PC-9 (cell line): ENCODE measurements at regions not wholly inside any gene's neighbourhood (a gene's known extent, or its start where the extent isn't known, plus 50 kb on each side); places are given as distances from the start of the nearest gene placed in this dataset.
"Not testable (repeated sequence)": the region's sequence is repeated elsewhere in the genome, so short reads cannot be mapped to it uniquely, and the experiment has no call there.

Experiments used
- BruUV-seq: library from RNA; stranded (reverse); fragments of 400-500 nt; replicated peaks from 2 replicates; lab custom pipeline; 2021; lab: Mats Ljungman, UMichigan
- CTCF ChIA-PET: fragments of 300-600 bp; sonication (Branson Sonifier 250); formaldehyde crosslinking; loops from one replicate; lab custom pipeline; 2022; ENCODE audit warnings: antibody characterized with exemption; lab: Charles Lee
- POLR2A ChIA-PET: fragments of 300-600 bp; sonication (Branson Sonifier 250); formaldehyde crosslinking; loops from one replicate; lab custom pipeline; 2022; ENCODE audit warnings: antibody characterized with exemption; ENCODE audit not compliant: unreplicated experiment; lab: Charles Lee
- DNase-seq, 2 experiments: peaks; one replicate each; pipeline versions ENCODE4 v3.0.0 to v3.0.0-alpha.2; 2015 to 2022; ENCODE audit warnings: mixed read lengths in 1 of 2
- H2AFZ ChIP-seq: fragments of 200-600 bp; sonication (generic); 2 replicates; pipeline ENCODE4 v1.8.1; 2017; ENCODE audit warnings: antibody characterized with exemption
- H3F3A ChIP-seq: fragments of 200-600 bp; sonication (generic); 2 replicates; pipeline ENCODE4 v1.8.1; 2017; ENCODE audit warnings: antibody characterized with exemption, mild to moderate bottlenecking, low read depth; ENCODE audit not compliant: insufficient read depth
- H3K27ac ChIP-seq: fragments of 200-600 bp; sonication (generic); 2 replicates; pipeline ENCODE4 v1.6.1; 2016; ENCODE audit warnings: mixed run types
- H3K27me3 ChIP-seq: fragments of 200-600 bp; sonication (generic); 2 replicates; pipeline ENCODE4 v1.6.1; 2016; ENCODE audit warnings: low read depth, mixed run types; ENCODE audit not compliant: insufficient read depth
- H3K36me3 ChIP-seq: fragments of 200-600 bp; sonication (generic); 2 replicates; pipeline ENCODE4 v1.6.1; 2016; ENCODE audit warnings: low read depth, mixed run types
- H3K4me1 ChIP-seq: fragments of 200-600 bp; sonication (generic); replicated peaks from 2 replicates; pipeline ENCODE4 v1.6.1; 2016; ENCODE audit warnings: mixed run types; ENCODE audit not compliant: insufficient read depth
- H3K4me2 ChIP-seq: fragments of 200-600 bp; sonication (generic); 2 replicates; pipeline ENCODE4 v1.6.1; 2017; ENCODE audit warnings: mixed run types
- H3K4me3 ChIP-seq: fragments of 200-600 bp; sonication (generic); 2 replicates; pipeline ENCODE4 v1.6.1; 2016; ENCODE audit warnings: mixed run types
- H3K79me2 ChIP-seq: fragments of 200-600 bp; sonication (generic); 2 replicates; pipeline ENCODE4 v1.6.1; 2017; ENCODE audit warnings: low read depth, mixed run types
- H3K9me2 ChIP-seq: fragments of 200-600 bp; sonication (generic); 2 replicates; pipeline ENCODE4 v1.8.1; 2017; ENCODE audit warnings: mild to moderate bottlenecking; ENCODE audit not compliant: insufficient read depth
- H3K9me3 ChIP-seq: fragments of 200-600 bp; sonication (generic); 2 replicates; pipeline ENCODE4 v1.8.1; 2016; ENCODE audit warnings: low read depth; ENCODE audit not compliant: insufficient read depth
- H4K20me1 ChIP-seq: fragments of 200-600 bp; sonication (generic); 2 replicates; pipeline ENCODE4 v1.8.1; 2017; ENCODE audit not compliant: insufficient read depth
- EZH2 ChIP-seq: fragments of 200-600 bp; sonication (generic); IDR thresholded peaks from 2 replicates; pipeline ENCODE4 v1.8.0; 2017; ENCODE audit warnings: antibody characterized with exemption, low read depth
- intact Hi-C: fragments of 100-400 bp; cut with micrococcal nuclease; formaldehyde crosslinking; loops from one replicate; pipeline ENCODE4 v1.10.0; 2022; ENCODE audit not compliant: unreplicated experiment
- TF ChIP-seq, protein P1 (sequence below): fragments of 200-600 bp; sonication (generic); conservative IDR thresholded peaks from 2 replicates; pipeline ENCODE4 v1.6.1; 2017; ENCODE audit warnings: mixed run types, antibody characterized with exemption, mild to moderate bottlenecking, moderate library complexity

DNA sequence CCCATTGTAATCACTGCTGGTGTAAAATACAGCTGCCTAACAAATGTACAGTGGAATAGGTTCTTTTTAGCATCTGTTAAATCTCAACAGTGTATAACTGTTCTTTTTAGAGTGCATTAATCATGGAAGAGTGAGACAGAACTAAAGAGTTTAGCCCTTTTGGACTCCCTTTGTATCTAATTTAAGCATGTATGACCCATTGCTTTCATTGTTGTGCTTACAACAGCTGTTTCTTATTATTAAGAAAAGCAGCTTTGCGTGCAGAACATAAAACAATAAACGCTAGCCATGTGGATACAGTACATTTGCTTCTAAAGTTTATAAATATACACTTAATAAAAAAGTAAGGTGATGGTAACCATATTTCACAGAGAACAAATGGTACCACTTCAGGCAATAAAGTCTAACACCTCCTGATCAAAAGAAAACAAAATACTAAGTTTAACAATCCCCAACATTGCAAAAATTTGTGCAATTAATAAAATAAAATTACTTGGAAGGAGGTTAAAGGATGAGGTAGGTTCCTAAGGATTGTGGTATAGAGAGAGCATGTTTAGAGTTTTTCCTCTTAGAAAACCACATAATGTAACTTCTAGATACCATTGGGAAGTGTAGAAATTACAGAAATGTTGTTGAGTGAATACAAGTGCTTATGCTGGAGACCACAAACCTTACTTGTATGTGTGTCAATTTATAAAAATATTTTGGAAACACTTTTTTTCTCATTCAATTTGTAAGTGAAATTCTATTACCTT lies 448.7 kb downstream of the SLC6A15 start:
- Histone ChIP-seq H3K4me2 (no peak overlapping the region), H3K4me3 (no peak overlapping the region), H3F3A (no peaks in the 10 kb centered on the region), H3K9me3 (no peaks in the 10 kb centered on the region), H3K27ac (no peak overlapping the region), H3K4me1 (no peaks in the 10 kb centered on the region), H4K20me1 (no peaks in the 10 kb centered on the region), H2AFZ (no peak overlapping the region), H3K36me3 (no peaks in the 10 kb centered on the region), H3K9me2 (no peaks in the 10 kb centered on the region), H3K79me2 (no peaks in the 10 kb centered on the region), H3K27me3 (no peaks in the 10 kb centered on the region)
- no peak for DNase-seq
- BruUV-seq = no TSS peak
- ChIA-PET CTCF (no interaction called here), POLR2A (no interaction called here)
- TF ChIP-seq, protein P1, sequence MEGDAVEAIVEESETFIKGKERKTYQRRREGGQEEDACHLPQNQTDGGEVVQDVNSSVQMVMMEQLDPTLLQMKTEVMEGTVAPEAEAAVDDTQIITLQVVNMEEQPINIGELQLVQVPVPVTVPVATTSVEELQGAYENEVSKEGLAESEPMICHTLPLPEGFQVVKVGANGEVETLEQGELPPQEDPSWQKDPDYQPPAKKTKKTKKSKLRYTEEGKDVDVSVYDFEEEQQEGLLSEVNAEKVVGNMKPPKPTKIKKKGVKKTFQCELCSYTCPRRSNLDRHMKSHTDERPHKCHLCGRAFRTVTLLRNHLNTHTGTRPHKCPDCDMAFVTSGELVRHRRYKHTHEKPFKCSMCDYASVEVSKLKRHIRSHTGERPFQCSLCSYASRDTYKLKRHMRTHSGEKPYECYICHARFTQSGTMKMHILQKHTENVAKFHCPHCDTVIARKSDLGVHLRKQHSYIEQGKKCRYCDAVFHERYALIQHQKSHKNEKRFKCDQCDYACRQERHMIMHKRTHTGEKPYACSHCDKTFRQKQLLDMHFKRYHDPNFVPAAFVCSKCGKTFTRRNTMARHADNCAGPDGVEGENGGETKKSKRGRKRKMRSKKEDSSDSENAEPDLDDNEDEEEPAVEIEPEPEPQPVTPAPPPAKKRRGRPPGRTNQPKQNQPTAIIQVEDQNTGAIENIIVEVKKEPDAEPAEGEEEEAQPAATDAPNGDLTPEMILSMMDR = no peak
- TF ChIP-seq EZH2 = no peak
- intact Hi-C loops = no loop called here

DNA sequence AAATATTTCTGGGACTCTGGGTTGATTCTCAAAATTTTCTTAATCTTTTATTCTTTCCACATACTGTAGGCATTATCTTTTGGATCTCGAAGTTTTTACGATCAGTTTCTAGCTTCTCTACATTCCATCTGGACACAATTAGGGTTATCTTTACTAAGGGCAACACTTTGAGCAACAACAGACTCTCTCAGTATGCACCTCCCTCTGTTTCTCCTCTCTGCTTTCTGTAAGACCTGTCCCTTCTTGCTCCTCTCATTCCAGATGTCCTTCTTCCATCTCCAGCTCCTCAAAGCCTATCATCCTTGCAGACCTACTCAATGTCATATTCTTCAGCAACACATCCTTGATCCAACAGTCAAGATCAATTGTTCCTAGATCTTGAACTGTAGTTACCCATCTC lies 457.0 kb downstream of the SLC6A15 start:
- no TSS peak for BruUV-seq
- ChIA-PET POLR2A (no interaction called here), CTCF (no interaction called here)
- no peaks in the 10 kb centered on the region for H3K27me3 ChIP-seq
- H3K9me3 ChIP-seq = no peaks in the 10 kb centered on the region
- TF ChIP-seq EZH2 = no peak
- TF ChIP-seq, protein P1 = no peak
- intact Hi-C loops = no loop called here
- no peaks in the 10 kb centered on the region for H3F3A ChIP-seq
- no peak overlapping the region for H3K27ac ChIP-seq
- H3K4me3 ChIP-seq = no peak overlapping the region
- no peaks in the 10 kb centered on the region for H4K20me1 ChIP-seq
- H3K9me2 ChIP-seq = no peaks in the 10 kb centered on the region
- no peak overlapping the region for H3K4me2 ChIP-seq
- H3K79me2 ChIP-seq = no peaks in the 10 kb centered on the region
- DNase-seq = no peak
- H3K4me1 ChIP-seq = no peaks in the 10 kb centered on the region
- H3K36me3 ChIP-seq = no peaks in the 10 kb centered on the region
- no peak overlapping the region for H2AFZ ChIP-seq

GRCh38 chr12:84446478-84446877 lies 466.1 kb downstream of the SLC6A15 start:
- H4K20me1 ChIP-seq, H3K36me3 ChIP-seq, H3K4me1 ChIP-seq, H3K9me2 ChIP-seq, H3K27ac ChIP-seq, POLR2A ChIA-PET, H3K4me2 ChIP-seq, BruUV-seq, H3K27me3 ChIP-seq, CTCF ChIA-PET, H3K9me3 ChIP-seq, H3K4me3 ChIP-seq, H3F3A ChIP-seq, DNase-seq, H2AFZ ChIP-seq, intact Hi-C loops, H3K79me2 ChIP-seq: not testable (repeated sequence)

- Histone ChIP-seq H2AFZ (no peak overlapping the region), H3K36me3 (no peaks in the 10 kb centered on the region), H3K4me3 (no peak overlapping the region), H3K9me2 (no peaks in the 10 kb centered on the region), H3K27me3 (no peaks in the 10 kb centered on the region), H3K9me3 (no peaks in the 10 kb centered on the region), H4K20me1 (no peaks in the 10 kb centered on the region), H3K79me2 (no peaks in the 10 kb centered on the region), H3K4me2 (no peak overlapping the region), H3F3A (no peaks in the 10 kb centered on the region), H3K4me1 (no peaks in the 10 kb centered on the region), H3K27ac (no peak overlapping the region)
- DNase-seq = no peak
- TF ChIP-seq, protein P1 = no peak
- TF ChIP-seq EZH2 = no peak
- intact Hi-C loops = no loop called here
- POLR2A ChIA-PET = no interaction called here
- CTCF ChIA-PET = no interaction called here
- no TSS peak for BruUV-seq
Observed at GRCh38 chr12:84436134-84436533, 476.5 kb downstream of the SLC6A15 start.
